HepG2 (cell line): ENCODE measurements at regions not wholly inside any gene's neighbourhood (a gene's known extent, or its start where the extent isn't known, plus 50 kb on each side); places are given as distances from the start of the nearest gene placed in this dataset.

ENCODE experiments used
- CCDC6 ChIP-seq: sonication (generic); formaldehyde crosslinking; IDR thresholded peaks from 2 replicates; pipeline ENCODE4 v1.8.1; 2022; ENCODE audit warnings: mild to moderate bottlenecking, missing genetic modification reagents, moderate library complexity
- CEBPG ChIP-seq: IDR thresholded peaks from 2 replicates; pipeline ENCODE4 v1.6.1; 2016
- HCFC1 ChIP-seq: fragments of 150-350 bp; IDR thresholded peaks from 2 replicates; pipeline ENCODE4 v1.6.1; 2014; ENCODE audit warnings: low read depth, low read length
- HNF4G ChIP-seq, 2 experiments: sonication (generic) in 1 of 2; formaldehyde crosslinking in 1 of 2; IDR thresholded peaks; 2 replicates each; pipeline versions ENCODE4 v1.4.0 to v1.6.1; 2011 to 2020; ENCODE audit warnings: borderline replicate concordance in 2 of 2, low read depth in 2 of 2, mild to moderate bottlenecking in 2 of 2, low read length in 1 of 2, missing genetic modification reagents in 1 of 2, moderate library complexity in 1 of 2
- HOXA7 ChIP-seq: sonication (generic); formaldehyde crosslinking; IDR thresholded peaks from 2 replicates; pipeline ENCODE4 v1.8.1; 2022; ENCODE audit warnings: mild to moderate bottlenecking, missing genetic modification reagents, moderate library complexity
- PAWR ChIP-seq: sonication (generic); formaldehyde crosslinking; IDR thresholded peaks from 2 replicates; pipeline ENCODE4 v1.4.0; 2020; ENCODE audit warnings: missing genetic modification reagents, mild to moderate bottlenecking, borderline replicate concordance
- TCF7L2 ChIP-seq: IDR thresholded peaks from 2 replicates; pipeline ENCODE4 v1.6.1; 2011; ENCODE audit warnings: mild to moderate bottlenecking, low read depth, low read length, moderate library complexity
- ZNF264 ChIP-seq: sonication (generic); formaldehyde crosslinking; IDR thresholded peaks from 2 replicates; pipeline ENCODE4 v1.4.0; 2020; ENCODE audit warnings: missing genetic modification reagents
- ZNF274 ChIP-seq: sonication (generic); formaldehyde crosslinking; IDR thresholded peaks from 2 replicates; pipeline ENCODE4 v1.5.1; 2020; ENCODE audit warnings: mild to moderate bottlenecking, missing genetic modification reagents
- ZNF431 ChIP-seq: sonication (generic); formaldehyde crosslinking; IDR thresholded peaks from 2 replicates; pipeline ENCODE4 v1.9.0; 2022; ENCODE audit warnings: missing genetic modification reagents, low read depth, mild to moderate bottlenecking, borderline replicate concordance
- TF ChIP-seq, protein P1 (sequence below): sonication (generic); formaldehyde crosslinking; IDR thresholded peaks from 2 replicates; pipeline ENCODE4; 2020; ENCODE audit warnings: missing genetic modification reagents, mild to moderate bottlenecking, borderline replicate concordance
- TF ChIP-seq, protein P2 (sequence below): sonication (generic); formaldehyde crosslinking; IDR thresholded peaks from 2 replicates; pipeline ENCODE4 v1.5.1; 2020; ENCODE audit warnings: mild to moderate bottlenecking, missing genetic modification reagents, borderline replicate concordance
- TF ChIP-seq, protein P3 (sequence below): sonication (generic); formaldehyde crosslinking; IDR thresholded peaks from 2 replicates; pipeline ENCODE4 v1.8.0; 2022; ENCODE audit warnings: missing genetic modification reagents, mild to moderate bottlenecking, moderate library complexity, borderline replicate concordance
- TF ChIP-seq, protein P4 (sequence below): IDR thresholded peaks from 2 replicates; pipeline ENCODE4 v1.6.1; 2012; ENCODE audit warnings: inconsistent platforms
- TF ChIP-seq, protein P5 (sequence below): fragments of 450-650 bp; IDR thresholded peaks from 2 replicates; pipeline ENCODE4 v1.6.1; 2017; ENCODE audit warnings: mild to moderate bottlenecking

DNA sequence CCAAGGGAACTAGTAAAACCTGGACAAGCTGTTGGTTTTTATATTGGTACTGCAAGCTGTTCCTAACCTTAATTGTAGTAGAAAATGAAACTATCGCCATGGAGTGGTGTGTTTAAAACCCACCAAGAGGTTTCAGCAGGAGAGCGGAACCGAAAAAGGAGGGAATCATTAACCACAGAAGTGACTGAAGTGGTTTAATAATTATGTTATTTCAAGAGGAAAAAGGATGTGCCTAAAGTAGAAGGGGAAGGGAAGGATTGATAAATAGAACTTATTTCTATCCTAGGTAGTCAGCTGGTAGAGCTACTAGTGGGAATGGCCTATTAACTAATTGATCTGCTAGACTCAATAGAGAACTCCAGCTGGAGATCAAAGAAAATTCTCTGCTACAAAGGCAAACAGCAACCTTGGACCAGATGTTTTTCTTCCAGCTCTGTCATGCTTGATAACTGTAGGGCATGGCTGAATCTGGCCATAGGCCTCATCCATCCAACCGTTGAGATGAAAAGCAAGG is 91.8 kb downstream of the BAMBI start (continued):
- TF ChIP-seq ZNF274 (CRISPR knock-in tag), result no peak; the same call in 1 of the 2 replicates
- TF ChIP-seq HNF4G (IDR thresholded peaks at IDR 0.05; ENCODE audit: borderline replicate concordance, low read depth, low read length), result 0 out of 2 replicates have a peak, but pooled peaks have one; percentile 6
- TF ChIP-seq HNF4G (CRISPR knock-in tag; IDR thresholded peaks at IDR 0.05; ENCODE audit: borderline replicate concordance, low read depth), result no peak
- TF ChIP-seq, protein P1, sequence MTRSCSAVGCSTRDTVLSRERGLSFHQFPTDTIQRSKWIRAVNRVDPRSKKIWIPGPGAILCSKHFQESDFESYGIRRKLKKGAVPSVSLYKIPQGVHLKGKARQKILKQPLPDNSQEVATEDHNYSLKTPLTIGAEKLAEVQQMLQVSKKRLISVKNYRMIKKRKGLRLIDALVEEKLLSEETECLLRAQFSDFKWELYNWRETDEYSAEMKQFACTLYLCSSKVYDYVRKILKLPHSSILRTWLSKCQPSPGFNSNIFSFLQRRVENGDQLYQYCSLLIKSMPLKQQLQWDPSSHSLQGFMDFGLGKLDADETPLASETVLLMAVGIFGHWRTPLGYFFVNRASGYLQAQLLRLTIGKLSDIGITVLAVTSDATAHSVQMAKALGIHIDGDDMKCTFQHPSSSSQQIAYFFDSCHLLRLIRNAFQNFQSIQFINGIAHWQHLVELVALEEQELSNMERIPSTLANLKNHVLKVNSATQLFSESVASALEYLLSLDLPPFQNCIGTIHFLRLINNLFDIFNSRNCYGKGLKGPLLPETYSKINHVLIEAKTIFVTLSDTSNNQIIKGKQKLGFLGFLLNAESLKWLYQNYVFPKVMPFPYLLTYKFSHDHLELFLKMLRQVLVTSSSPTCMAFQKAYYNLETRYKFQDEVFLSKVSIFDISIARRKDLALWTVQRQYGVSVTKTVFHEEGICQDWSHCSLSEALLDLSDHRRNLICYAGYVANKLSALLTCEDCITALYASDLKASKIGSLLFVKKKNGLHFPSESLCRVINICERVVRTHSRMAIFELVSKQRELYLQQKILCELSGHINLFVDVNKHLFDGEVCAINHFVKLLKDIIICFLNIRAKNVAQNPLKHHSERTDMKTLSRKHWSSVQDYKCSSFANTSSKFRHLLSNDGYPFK (CRISPR knock-in tag), result no peak
- TF ChIP-seq, protein P2, sequence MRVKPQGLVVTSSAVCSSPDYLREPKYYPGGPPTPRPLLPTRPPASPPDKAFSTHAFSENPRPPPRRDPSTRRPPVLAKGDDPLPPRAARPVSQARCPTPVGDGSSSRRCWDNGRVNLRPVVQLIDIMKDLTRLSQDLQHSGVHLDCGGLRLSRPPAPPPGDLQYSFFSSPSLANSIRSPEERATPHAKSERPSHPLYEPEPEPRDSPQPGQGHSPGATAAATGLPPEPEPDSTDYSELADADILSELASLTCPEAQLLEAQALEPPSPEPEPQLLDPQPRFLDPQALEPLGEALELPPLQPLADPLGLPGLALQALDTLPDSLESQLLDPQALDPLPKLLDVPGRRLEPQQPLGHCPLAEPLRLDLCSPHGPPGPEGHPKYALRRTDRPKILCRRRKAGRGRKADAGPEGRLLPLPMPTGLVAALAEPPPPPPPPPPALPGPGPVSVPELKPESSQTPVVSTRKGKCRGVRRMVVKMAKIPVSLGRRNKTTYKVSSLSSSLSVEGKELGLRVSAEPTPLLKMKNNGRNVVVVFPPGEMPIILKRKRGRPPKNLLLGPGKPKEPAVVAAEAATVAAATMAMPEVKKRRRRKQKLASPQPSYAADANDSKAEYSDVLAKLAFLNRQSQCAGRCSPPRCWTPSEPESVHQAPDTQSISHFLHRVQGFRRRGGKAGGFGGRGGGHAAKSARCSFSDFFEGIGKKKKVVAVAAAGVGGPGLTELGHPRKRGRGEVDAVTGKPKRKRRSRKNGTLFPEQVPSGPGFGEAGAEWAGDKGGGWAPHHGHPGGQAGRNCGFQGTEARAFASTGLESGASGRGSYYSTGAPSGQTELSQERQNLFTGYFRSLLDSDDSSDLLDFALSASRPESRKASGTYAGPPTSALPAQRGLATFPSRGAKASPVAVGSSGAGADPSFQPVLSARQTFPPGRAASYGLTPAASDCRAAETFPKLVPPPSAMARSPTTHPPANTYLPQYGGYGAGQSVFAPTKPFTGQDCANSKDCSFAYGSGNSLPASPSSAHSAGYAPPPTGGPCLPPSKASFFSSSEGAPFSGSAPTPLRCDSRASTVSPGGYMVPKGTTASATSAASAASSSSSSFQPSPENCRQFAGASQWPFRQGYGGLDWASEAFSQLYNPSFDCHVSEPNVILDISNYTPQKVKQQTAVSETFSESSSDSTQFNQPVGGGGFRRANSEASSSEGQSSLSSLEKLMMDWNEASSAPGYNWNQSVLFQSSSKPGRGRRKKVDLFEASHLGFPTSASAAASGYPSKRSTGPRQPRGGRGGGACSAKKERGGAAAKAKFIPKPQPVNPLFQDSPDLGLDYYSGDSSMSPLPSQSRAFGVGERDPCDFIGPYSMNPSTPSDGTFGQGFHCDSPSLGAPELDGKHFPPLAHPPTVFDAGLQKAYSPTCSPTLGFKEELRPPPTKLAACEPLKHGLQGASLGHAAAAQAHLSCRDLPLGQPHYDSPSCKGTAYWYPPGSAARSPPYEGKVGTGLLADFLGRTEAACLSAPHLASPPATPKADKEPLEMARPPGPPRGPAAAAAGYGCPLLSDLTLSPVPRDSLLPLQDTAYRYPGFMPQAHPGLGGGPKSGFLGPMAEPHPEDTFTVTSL (CRISPR knock-in tag), result peak; percentile 75; the same call in 1 of the 2 replicates
- TF ChIP-seq PAWR, result no peak
- no peak for TF ChIP-seq CCDC6
- no peak for TF ChIP-seq ZNF431
- peak; percentile 42; the same call in 1 of the 2 replicates for TF ChIP-seq TCF7L2
- TF ChIP-seq, protein P3, sequence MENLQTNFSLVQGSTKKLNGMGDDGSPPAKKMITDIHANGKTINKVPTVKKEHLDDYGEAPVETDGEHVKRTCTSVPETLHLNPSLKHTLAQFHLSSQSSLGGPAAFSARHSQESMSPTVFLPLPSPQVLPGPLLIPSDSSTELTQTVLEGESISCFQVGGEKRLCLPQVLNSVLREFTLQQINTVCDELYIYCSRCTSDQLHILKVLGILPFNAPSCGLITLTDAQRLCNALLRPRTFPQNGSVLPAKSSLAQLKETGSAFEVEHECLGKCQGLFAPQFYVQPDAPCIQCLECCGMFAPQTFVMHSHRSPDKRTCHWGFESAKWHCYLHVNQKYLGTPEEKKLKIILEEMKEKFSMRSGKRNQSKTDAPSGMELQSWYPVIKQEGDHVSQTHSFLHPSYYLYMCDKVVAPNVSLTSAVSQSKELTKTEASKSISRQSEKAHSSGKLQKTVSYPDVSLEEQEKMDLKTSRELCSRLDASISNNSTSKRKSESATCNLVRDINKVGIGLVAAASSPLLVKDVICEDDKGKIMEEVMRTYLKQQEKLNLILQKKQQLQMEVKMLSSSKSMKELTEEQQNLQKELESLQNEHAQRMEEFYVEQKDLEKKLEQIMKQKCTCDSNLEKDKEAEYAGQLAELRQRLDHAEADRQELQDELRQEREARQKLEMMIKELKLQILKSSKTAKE (CRISPR knock-in tag), result no peak
- TF ChIP-seq HOXA7 (CRISPR knock-in tag), result no peak
- TF ChIP-seq, protein P4, sequence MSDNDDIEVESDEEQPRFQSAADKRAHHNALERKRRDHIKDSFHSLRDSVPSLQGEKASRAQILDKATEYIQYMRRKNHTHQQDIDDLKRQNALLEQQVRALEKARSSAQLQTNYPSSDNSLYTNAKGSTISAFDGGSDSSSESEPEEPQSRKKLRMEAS, result peak; percentile 63; the same call in 1 of the 2 replicates
- no peak for TF ChIP-seq CEBPG (CRISPR knock-in tag)
- no peak for TF ChIP-seq ZNF264
- TF ChIP-seq HCFC1, result no peak
- TF ChIP-seq, protein P5, sequence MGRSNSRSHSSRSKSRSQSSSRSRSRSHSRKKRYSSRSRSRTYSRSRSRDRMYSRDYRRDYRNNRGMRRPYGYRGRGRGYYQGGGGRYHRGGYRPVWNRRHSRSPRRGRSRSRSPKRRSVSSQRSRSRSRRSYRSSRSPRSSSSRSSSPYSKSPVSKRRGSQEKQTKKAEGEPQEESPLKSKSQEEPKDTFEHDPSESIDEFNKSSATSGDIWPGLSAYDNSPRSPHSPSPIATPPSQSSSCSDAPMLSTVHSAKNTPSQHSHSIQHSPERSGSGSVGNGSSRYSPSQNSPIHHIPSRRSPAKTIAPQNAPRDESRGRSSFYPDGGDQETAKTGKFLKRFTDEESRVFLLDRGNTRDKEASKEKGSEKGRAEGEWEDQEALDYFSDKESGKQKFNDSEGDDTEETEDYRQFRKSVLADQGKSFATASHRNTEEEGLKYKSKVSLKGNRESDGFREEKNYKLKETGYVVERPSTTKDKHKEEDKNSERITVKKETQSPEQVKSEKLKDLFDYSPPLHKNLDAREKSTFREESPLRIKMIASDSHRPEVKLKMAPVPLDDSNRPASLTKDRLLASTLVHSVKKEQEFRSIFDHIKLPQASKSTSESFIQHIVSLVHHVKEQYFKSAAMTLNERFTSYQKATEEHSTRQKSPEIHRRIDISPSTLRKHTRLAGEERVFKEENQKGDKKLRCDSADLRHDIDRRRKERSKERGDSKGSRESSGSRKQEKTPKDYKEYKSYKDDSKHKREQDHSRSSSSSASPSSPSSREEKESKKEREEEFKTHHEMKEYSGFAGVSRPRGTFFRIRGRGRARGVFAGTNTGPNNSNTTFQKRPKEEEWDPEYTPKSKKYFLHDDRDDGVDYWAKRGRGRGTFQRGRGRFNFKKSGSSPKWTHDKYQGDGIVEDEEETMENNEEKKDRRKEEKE, result no peak
